DMS153 (cell line): ENCODE measurements at regions not wholly inside any gene's neighbourhood (a gene's known extent, or its start where the extent isn't known, plus 50 kb on each side); places are given as distances from the start of the nearest gene placed in this dataset.

Source experiments
- DNase-seq: peaks from one replicate; lab custom pipeline; 2025; lab: John Stamatoyannopoulos, UW

- DNase-seq = no peak
Observed at GRCh38 chr3:44056446-44057240, 185.0 kb upstream of the TOPAZ1 start.

- no peak for DNase-seq
Observed at GRCh38 chr3:44058022-44058867, 183.4 kb upstream of the TOPAZ1 start.

- DNase-seq = no peak
Observed at GRCh38 chr3:44058868-44059203, 182.8 kb upstream of the TOPAZ1 start.

GRCh38 chr3:44060164-44060563 is 181.5 kb upstream of the TOPAZ1 start:
- DNase-seq = no peak

- DNase-seq = no peak
Observed at GRCh38 chr3:44061268-44061667, 180.4 kb upstream of the TOPAZ1 start.

GRCh38 chr3:44061961-44062360 is 179.7 kb upstream of the TOPAZ1 start:
- no peak for DNase-seq

GRCh38 chr3:44065311-44066094 is 176.2 kb upstream of the TOPAZ1 start:
- DNase-seq = peak; percentile 24

- no peak for DNase-seq
Observed at GRCh38 chr3:44066806-44067205, 174.9 kb upstream of the TOPAZ1 start.

- no peak for DNase-seq
Observed at GRCh38 chr3:44067431-44067830, 174.3 kb upstream of the TOPAZ1 start.

- DNase-seq = no peak
Observed at GRCh38 chr3:44068753-44069152, 172.9 kb upstream of the TOPAZ1 start.

- DNase-seq = no peak
Observed at GRCh38 chr3:44069276-44069675, 172.4 kb upstream of the TOPAZ1 start.

- no peak for DNase-seq
Observed at GRCh38 chr3:44070841-44071546, 170.7 kb upstream of the TOPAZ1 start.

- DNase-seq = no peak
Observed at GRCh38 chr3:44072601-44073540, 168.8 kb upstream of the TOPAZ1 start.

GRCh38 chr3:44074181-44074580 is 167.5 kb upstream of the TOPAZ1 start:
- no peak for DNase-seq

- DNase-seq = peak; percentile 5
Observed at GRCh38 chr3:44076221-44076829, 165.4 kb upstream of the TOPAZ1 start.

GRCh38 chr3:44077267-44077666 is 164.4 kb upstream of the TOPAZ1 start:
- DNase-seq = no peak

GRCh38 chr3:44078863-44079262 is 162.8 kb upstream of the TOPAZ1 start:
- DNase-seq = no peak

- DNase-seq = no peak
Observed at GRCh38 chr3:44079916-44080315, 161.8 kb upstream of the TOPAZ1 start.

GRCh38 chr3:44080474-44081072 is 161.1 kb upstream of the TOPAZ1 start:
- no peak for DNase-seq

GRCh38 chr3:44090036-44090435 is 151.7 kb upstream of the TOPAZ1 start:
- no peak for DNase-seq
